NCI-H146 treated with DMSO at 0.1 percent for 48 hours (cell line): ENCODE measurements at regions not wholly inside any gene's neighbourhood (a gene's known extent, or its start where the extent isn't known, plus 50 kb on each side); places are given as distances from the start of the nearest gene placed in this dataset.
"Not testable (repeated sequence)": the region's sequence is repeated elsewhere in the genome, so short reads cannot be mapped to it uniquely, and the experiment has no call there.

Experiments
- DNase-seq: peaks from one replicate; lab custom pipeline; 2025; ENCODE audit not compliant: unreplicated experiment; lab: John Stamatoyannopoulos, UW

DNA sequence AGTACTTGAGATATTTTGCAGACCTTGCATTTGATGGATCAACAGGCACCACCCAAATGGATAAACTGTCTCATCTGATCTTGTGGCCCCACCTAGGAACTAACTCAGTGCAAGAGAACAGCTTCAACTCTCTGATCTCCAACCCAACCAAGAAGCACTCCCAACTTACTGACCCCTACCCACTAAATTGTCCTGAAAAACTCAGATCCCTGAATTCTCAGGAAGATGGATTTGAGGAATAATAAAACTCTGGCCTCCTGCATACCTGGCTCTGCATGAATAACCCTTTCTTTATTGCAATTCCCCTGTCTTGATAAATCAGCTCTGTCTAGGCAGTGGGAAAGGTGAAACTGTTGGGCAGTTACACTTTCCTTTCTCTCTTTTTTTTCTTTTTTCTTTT lies 247.9 kb downstream of the ZPLD1 start:
- DNase-seq, result no peak

DNA sequence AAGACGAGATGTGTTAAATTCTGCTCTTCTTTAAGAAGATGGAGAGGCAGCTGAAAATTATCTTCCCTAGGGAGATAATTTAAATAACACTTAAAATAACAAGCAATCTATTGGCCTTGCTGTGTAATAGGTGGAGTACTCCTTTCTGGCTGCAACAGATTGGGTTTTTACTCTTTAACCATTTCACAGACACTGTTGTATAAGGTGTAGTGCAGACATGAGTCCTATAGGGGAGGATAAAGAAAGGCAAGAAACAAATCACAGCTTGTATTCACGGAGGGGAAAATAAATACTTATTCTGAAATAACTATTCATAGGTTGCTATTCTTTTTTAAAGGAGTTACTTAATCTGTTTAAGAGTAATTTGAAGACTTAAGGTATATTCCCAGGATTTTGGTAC lies 252.0 kb downstream of the ZPLD1 start:
- no peak for DNase-seq

DNA sequence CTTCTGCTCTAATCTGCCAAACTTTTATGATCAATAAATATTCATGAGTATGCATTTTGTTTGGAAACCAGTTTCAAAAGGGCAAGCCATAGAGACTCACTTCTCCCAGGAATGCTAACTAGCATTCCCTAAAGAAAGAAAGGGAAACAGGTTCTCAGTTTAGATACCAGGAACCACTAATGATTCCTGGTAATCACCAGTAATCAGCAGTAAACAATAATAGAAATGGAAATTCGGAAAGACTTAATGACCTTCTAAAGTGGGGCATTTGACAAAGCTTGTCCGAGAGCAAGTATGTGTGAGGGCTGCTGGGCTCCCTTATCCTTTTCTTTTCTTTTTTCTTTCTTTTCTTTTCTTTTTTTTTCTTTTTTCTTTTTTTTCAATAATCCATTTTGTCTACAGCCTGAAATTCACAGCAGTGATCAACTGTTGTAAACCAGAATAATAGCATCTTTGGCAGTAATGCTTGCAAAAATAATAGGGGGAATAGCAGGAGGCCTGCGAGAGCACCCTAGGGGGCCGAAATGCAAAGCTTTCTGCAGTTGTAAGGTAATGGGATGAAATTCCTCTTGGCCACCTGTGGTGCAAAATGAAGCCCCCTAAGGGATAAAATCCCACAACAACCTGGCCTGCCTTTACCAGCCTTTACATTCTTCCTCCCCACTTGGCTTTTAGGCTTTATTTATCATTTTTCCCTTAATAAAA lies 253.2 kb downstream of the ZPLD1 start:
- peak; percentile 34 for DNase-seq

- no peak for DNase-seq
Measured at GRCh38 chr3:102688556-102688930, 253.7 kb downstream of the ZPLD1 start.

DNA sequence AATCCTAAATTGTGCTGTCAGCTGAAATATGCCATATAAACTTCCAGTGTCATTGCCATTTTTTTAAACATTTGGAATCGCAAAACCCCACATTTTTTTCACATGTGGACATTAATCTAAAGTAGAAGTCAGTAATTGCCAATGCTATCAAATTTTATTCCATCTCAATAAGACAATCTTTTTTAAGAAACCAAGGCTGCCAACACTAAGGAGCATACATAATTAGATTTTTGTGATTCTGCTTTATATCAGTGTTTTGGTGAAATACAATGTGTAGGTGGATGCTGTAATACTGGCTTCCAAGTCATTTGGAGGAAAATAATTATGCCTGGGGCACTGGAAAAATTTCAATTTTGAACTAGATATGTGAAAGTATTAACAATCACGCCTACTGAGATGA lies 256.7 kb downstream of the ZPLD1 start:
- DNase-seq, result no peak

DNA sequence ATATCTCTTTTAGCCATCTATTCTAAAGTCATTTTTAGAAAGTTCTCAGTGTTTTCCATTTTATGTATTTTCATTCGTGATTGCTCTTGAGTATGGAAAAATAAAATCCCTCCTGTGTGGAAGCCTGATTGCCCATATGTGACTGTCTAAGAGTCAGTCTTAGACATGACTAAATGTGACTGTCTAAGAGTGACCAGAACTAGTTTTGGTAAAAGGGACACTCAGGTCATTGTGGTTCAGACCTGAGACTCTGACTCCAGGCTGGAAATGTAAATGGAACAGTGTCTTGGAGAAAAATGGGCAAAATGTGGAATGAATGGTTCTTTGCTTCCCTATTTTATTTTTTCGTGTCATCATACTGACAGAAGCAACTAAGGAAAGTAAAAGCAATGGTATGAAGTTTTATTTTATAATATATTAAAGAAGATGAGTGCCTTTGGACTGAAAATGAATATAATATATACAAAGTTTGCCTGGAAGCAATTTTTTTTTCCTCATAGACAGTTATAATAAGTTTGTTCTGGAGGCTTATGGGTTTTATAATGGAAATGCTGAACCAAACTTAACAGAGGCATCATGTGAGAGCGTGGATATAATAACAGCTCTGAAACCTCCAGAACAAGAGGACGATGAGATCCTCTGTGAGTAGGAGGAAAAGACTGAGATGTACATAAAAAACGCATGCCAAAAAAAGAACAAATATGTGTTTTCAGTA lies 264.4 kb downstream of the ZPLD1 start:
- DNase-seq, result no peak

- DNase-seq, result no peak
Measured at GRCh38 chr3:102699819-102700140, 265.0 kb downstream of the ZPLD1 start.

- no peak for DNase-seq
Measured at GRCh38 chr3:102712896-102713295, 278.1 kb downstream of the ZPLD1 start.

GRCh38 chr3:102714567-102714966 lies 279.8 kb downstream of the ZPLD1 start:
- no peak for DNase-seq

GRCh38 chr3:102715030-102715697 lies 280.3 kb downstream of the ZPLD1 start:
- DNase-seq, result no peak

GRCh38 chr3:102718651-102719050 lies 283.8 kb downstream of the ZPLD1 start:
- no peak for DNase-seq

DNA sequence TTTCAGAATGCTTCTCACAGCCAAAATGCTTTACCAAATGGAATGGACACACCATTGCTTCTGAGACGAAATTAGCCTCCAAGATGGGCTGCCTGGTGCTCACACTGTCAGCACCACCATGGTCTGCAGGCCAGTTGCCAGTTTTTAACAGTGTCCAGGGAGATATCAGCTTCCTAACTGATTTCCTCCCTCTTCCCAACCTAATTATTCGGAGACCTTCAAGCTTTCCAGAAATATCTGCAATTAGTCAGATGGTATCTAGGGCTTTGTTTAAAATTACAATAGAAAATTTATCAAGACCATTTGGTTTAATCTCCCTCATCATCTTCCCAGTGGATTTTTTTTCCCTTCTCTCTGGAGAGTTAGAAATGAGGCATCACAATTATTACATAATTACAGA lies 287.5 kb downstream of the ZPLD1 start:
- no peak for DNase-seq

DNA sequence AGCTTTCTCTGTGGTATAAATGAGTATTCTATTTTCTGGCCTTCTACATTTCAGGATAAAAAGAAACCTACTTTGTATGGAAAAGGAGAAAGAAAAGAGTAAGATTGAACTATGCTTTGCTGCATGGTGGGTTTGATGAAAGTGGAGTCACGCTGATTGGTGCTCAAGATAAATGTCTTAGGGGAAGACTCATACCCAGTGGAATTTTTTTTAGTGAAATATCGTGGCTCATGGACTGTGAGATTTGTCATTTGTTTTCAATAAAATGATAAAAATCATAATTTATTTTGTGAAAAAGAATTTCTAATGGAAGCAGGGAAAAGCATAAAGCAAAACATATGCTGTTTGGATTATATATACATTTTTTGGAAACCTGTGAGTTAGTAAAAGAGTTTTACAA lies 292.5 kb downstream of the ZPLD1 start:
- no peak for DNase-seq

DNA sequence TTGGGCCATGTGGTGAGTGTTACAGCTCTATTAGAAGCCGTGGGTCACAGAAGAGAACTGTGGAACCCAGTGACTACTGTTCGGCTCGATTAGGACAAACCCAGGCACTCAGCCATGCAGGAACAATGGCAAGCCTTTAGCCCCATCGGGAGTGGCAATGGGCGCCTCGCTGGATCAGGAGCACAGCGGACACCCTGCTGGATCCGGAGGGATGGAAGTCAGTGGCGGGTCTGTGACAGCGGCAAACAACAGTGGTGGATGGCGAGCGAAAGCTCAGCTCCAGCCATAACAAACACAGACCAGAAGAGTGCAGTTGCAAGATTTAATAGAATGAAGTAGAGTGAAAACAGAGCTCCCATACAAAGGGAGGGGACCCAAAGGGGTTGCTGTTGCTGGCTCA lies 297.8 kb downstream of the ZPLD1 start:
- DNase-seq, result not testable (repeated sequence)

DNA sequence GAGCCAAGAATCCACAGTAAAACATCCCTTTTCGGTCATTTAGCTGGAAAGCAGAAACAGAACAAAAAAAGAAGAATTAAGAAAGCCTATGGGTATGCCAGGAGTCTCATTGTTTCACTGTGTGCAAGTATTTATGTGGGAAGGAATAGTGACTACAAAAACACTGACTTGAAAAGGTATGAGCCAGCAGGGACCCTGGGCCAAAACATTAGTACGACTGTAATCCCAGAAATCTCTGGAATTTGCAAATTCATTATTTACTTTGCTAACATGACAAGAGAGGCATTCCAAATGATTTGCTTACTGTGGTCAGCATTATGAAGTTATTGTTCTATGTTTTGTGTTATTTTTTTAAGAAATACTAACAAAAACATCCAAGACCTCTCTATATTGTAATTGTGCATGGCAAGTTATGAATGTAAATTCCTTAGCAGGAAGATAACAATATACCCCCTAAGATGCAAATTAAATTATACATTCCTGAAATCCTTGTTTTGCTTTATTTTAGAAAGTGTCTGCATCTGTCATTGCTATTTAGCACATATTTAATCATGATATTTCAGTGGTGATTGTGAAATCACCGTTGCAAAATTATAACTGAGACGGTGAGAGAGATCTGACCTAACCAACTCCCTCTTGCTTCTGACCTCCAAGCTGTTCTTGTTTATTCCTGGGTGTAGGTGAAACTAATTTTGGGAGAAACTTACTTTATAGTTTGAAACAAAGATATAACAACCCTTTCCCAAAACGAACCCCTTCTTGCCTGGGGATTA lies 299.2 kb downstream of the ZPLD1 start:
- DNase-seq, result no peak

DNA sequence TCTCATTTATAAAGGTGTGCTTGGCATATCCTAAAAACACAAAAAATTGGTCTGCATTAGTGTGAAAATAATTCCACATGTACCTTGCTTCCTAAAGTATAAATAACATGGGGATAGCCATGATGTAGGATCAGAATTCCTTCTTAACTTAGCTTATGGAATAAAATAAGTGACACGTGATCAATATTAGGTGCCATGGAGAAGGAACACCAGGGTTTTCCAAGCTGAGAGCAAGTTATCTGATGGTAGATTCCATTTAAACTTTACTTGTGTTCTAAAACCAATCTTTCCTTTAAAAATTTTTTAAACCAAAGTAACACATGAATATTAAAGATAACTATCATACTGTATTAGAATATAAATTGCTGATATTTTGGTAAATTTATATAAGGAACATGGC lies 300.5 kb downstream of the ZPLD1 start:
- no peak for DNase-seq

DNA sequence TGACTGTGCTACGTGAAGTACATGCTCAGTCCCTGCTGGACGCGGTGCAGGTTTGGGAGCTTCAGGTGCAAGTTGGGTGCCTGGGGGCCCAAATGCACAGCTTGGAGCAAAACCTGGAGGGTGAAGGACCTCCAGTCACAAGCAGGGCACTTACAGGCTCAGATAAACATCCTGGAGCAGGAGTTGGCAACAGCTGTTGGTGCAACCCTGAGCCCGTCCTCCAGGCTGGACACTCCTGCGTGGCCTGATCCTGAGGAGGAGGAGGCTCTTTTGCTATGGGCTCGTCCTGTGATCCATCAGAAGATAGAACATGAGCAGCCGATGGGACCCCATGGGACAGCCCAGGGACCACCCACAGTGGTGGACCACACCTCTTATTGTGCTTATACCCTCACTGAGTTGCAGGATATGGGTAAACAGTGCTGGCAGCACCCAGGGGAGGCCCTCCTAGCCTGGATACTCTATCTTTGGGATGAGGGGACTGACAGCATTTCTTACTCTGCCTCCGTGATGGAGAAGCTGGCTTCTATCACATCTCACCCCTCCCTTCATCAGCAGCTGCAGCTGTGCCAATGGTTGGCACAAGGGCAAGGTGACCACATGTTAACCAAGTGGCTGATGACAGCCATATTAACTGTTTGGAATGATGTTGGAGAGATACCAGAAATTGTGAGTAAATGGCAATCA lies 301.6 kb downstream of the ZPLD1 start:
- no peak for DNase-seq

DNA sequence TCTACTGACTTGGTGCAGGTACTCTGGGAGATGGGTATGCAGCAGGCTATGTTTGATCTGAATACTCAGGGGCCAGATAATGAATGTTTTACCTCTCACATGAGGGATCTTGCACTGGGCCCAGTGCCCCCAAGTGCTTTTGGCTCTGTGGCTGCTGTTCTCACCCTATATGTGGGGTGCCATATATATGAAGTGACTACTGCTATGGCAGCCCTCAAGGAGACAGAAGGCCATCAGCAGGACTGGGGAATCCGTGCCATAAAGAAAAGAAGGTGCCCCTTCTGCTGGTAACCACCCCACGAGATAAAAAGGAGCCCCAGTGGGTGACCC lies 302.1 kb downstream of the ZPLD1 start:
- DNase-seq, result no peak

- DNase-seq, result no peak
Measured at GRCh38 chr3:102737353-102737752, 302.5 kb downstream of the ZPLD1 start.

DNA sequence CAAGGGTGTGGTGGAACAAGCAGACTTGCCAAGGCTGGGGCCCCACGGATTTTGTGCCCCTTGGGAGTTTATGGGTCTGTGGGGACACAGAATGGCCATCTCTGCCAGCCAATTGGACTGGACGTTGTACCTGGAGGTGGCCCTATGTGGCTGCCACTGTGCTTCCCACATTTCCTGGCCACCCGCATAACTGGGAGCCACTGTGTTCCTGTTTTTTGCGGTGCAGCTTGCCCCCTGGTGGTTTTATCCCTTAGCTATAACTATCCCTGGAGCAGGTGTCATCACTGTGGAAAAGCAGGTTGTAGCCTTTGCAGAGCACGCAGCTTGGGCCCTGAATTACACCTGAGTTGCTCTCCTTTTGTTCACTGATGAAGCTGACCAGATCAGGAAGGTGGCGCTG lies 306.3 kb downstream of the ZPLD1 start:
- peak; percentile 9 for DNase-seq

- DNase-seq, result no peak
Measured at GRCh38 chr3:102741694-102742093, 306.9 kb downstream of the ZPLD1 start.
